ENCODE measurements at regions not wholly inside any gene's neighbourhood (a gene's known extent, or its start where the extent isn't known, plus 50 kb on each side); places are given as distances from the start of the nearest gene placed in this dataset.

- TF ChIP-seq MAX (IDR thresholded peaks at IDR 0.05; ENCODE audit: low read depth, low read length) (no peak), CTCF (IDR thresholded peaks at IDR 0.05; ENCODE audit: low read depth, low read length) (no peak), POLR2A (IDR thresholded peaks at IDR 0.05; ENCODE audit: extremely low read depth, insufficient read length) (no peak), MYC (IDR thresholded peaks at IDR 0.05; ENCODE audit: low read depth, low read length) (no peak)
- no peak for DNase-seq (ENCODE audit: low read depth)
- no peak overlapping the region for H3K4me3 ChIP-seq (ENCODE audit: low read depth, low read length)
Observed at GRCh38 chr21:27429710-27430341, 462.9 kb upstream of the ADAMTS5 start.

- DNase-seq (ENCODE audit: low read depth), result no peak
- no peak overlapping the region for H3K4me3 ChIP-seq (ENCODE audit: low read depth, low read length)
- TF ChIP-seq POLR2A (IDR thresholded peaks at IDR 0.05; ENCODE audit: extremely low read depth, insufficient read length) (no peak), MAX (IDR thresholded peaks at IDR 0.05; ENCODE audit: low read depth, low read length) (no peak), MYC (IDR thresholded peaks at IDR 0.05; ENCODE audit: low read depth, low read length) (no peak), CTCF (IDR thresholded peaks at IDR 0.05; ENCODE audit: low read depth, low read length) (no peak)
Observed at GRCh38 chr21:27426196-27426595, 459.3 kb upstream of the ADAMTS5 start.

DNA sequence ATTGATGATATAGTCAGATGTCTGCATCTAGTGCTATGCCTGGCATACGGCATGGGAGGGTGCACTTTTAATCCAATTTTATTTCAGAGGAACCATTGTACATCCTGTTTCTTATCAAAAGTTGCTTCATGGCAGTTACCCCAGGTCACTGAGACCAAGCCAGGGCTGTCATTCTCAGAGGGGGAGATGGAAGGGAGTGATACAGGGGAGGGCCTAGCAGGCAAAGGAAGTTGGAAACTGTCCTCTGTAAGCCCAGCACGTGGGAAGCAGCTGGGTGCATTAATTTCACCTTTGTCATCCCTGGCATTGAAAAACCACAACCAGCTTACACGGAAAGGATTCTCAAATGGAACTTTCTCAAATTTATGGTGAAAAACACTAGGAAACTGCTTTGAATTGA lies 458.7 kb upstream of the ADAMTS5 start:
- no peak for DNase-seq (ENCODE audit: low read depth)
- no peak overlapping the region for H3K4me3 ChIP-seq (ENCODE audit: low read depth, low read length)
- TF ChIP-seq MYC (IDR thresholded peaks at IDR 0.05; ENCODE audit: low read depth, low read length) (no peak), CTCF (IDR thresholded peaks at IDR 0.05; ENCODE audit: low read depth, low read length) (no peak), POLR2A (IDR thresholded peaks at IDR 0.05; ENCODE audit: extremely low read depth, insufficient read length) (no peak), MAX (IDR thresholded peaks at IDR 0.05; ENCODE audit: low read depth, low read length) (no peak)

DNA sequence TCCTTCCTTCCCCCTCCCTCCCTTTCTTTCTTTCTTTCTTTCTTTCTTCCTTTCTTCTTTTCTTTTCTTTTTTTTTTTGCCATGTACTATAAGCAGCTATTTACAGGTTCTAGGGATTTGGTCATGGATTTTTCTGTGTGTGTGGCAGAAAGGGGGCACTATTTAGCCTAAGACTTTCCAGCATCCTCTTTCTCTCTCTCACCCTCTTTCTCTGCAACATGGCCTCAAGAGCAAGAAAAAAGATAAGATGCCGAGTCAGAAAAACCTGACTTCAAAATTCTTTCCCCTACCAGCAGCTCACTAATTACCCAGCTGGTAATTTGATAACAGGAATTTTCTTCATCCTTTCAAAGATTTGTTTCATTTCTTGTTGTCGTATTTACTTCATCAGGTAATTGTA lies 458.3 kb upstream of the ADAMTS5 start:
- no peak for DNase-seq (ENCODE audit: low read depth)
- TF ChIP-seq CTCF (IDR thresholded peaks at IDR 0.05; ENCODE audit: low read depth, low read length) (no peak), MAX (IDR thresholded peaks at IDR 0.05; ENCODE audit: low read depth, low read length) (no peak), POLR2A (IDR thresholded peaks at IDR 0.05; ENCODE audit: extremely low read depth, insufficient read length) (no peak), MYC (IDR thresholded peaks at IDR 0.05; ENCODE audit: low read depth, low read length) (no peak)
- no peak overlapping the region for H3K4me3 ChIP-seq (ENCODE audit: low read depth, low read length)

GRCh38 chr21:27424601-27425000 lies 457.7 kb upstream of the ADAMTS5 start:
- no peak for DNase-seq (ENCODE audit: low read depth)
- H3K4me3 ChIP-seq (ENCODE audit: low read depth, low read length), result no peak overlapping the region
- TF ChIP-seq MAX (IDR thresholded peaks at IDR 0.05; ENCODE audit: low read depth, low read length), result no peak
- no peak for TF ChIP-seq MYC (IDR thresholded peaks at IDR 0.05; ENCODE audit: low read depth, low read length)
- TF ChIP-seq CTCF (IDR thresholded peaks at IDR 0.05; ENCODE audit: low read depth, low read length), result no peak
- TF ChIP-seq POLR2A (IDR thresholded peaks at IDR 0.05; ENCODE audit: extremely low read depth, insufficient read length), result no peak

All from NB4 (cell line).